WTC11 (cell line): ENCODE measurements at regions not wholly inside any gene's neighbourhood (a gene's known extent, or its start where the extent isn't known, plus 50 kb on each side); places are given as distances from the start of the nearest gene placed in this dataset.

Experiments used
- EMX1 ChIP-seq: fragments of 250-450 bp; sonication (Bioruptor Pico); IDR thresholded peaks from 2 replicates; pipeline ENCODE4 v1.8.0; 2021; ENCODE audit warnings: mild to moderate bottlenecking
- ETV6 ChIP-seq: sonication (generic); formaldehyde crosslinking; IDR thresholded peaks from 2 replicates; pipeline ENCODE4 v1.8.1; 2022; ENCODE audit warnings: mild to moderate bottlenecking, missing genetic modification reagents
- JUN ChIP-seq: sonication (generic); formaldehyde crosslinking; IDR thresholded peaks from 2 replicates; pipeline ENCODE4 v1.8.0; 2023; ENCODE audit warnings: mild to moderate bottlenecking, missing genetic modification reagents
- KAT7 ChIP-seq: sonication (generic); formaldehyde crosslinking; IDR thresholded peaks from 2 replicates; pipeline ENCODE4 v1.8.1; 2023; ENCODE audit warnings: missing genetic modification reagents, mild to moderate bottlenecking, borderline replicate concordance
- MYBL2 ChIP-seq: sonication (generic); formaldehyde crosslinking; IDR thresholded peaks from 2 replicates; pipeline ENCODE4 v1.8.1; 2023; ENCODE audit warnings: mild to moderate bottlenecking, moderate library complexity, missing genetic modification reagents
- NFE2L1 ChIP-seq: sonication (generic); formaldehyde crosslinking; IDR thresholded peaks from 2 replicates; pipeline ENCODE4 v1.8.1; 2023; ENCODE audit warnings: missing genetic modification reagents
- SMAD3 ChIP-seq: sonication (generic); formaldehyde crosslinking; IDR thresholded peaks from 2 replicates; pipeline ENCODE4 v1.8.0; 2022; ENCODE audit warnings: missing genetic modification reagents, mild to moderate bottlenecking, borderline replicate concordance
- TEAD4 ChIP-seq: sonication (generic); formaldehyde crosslinking; IDR thresholded peaks from 2 replicates; pipeline ENCODE4 v1.8.0; 2022; ENCODE audit warnings: mild to moderate bottlenecking, missing genetic modification reagents
- TF ChIP-seq, protein P1 (sequence below): fragments of 200-600 bp; IDR thresholded peaks from 2 replicates; pipeline ENCODE4 v1.8.0; 2022; ENCODE audit warnings: antibody characterized with exemption
- TF ChIP-seq, protein P2 (sequence below): sonication (generic); formaldehyde crosslinking; IDR thresholded peaks from 2 replicates; pipeline ENCODE4 v1.8.0; 2022; ENCODE audit warnings: mild to moderate bottlenecking, missing genetic modification reagents

DNA sequence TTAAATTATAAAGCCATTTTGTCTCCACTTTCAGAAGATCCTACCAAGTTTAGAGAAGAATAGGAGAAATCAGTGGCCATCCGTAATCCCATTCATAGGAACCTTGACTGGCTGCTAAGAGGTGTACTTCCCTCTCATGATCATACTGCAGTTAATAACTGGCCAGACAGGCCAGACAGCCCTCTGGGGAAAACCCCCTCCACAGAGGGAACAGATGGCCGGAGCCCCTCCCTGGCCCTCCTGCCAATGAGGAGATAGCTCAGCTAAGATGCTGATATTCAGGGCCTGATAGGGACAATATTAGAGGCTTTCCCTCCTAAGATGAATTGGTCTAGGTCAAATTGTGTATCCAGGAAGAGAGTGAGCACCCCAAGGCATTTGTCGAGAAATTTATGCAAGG is 200.0 kb upstream of the MAOA start:
- no peak for TF ChIP-seq TEAD4 (CRISPR knock-in tag)
- TF ChIP-seq MYBL2: no peak
- no peak for TF ChIP-seq EMX1
- TF ChIP-seq, protein P1, sequence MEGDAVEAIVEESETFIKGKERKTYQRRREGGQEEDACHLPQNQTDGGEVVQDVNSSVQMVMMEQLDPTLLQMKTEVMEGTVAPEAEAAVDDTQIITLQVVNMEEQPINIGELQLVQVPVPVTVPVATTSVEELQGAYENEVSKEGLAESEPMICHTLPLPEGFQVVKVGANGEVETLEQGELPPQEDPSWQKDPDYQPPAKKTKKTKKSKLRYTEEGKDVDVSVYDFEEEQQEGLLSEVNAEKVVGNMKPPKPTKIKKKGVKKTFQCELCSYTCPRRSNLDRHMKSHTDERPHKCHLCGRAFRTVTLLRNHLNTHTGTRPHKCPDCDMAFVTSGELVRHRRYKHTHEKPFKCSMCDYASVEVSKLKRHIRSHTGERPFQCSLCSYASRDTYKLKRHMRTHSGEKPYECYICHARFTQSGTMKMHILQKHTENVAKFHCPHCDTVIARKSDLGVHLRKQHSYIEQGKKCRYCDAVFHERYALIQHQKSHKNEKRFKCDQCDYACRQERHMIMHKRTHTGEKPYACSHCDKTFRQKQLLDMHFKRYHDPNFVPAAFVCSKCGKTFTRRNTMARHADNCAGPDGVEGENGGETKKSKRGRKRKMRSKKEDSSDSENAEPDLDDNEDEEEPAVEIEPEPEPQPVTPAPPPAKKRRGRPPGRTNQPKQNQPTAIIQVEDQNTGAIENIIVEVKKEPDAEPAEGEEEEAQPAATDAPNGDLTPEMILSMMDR: no peak
- TF ChIP-seq SMAD3 (CRISPR knock-in tag): no peak
- TF ChIP-seq ETV6 (CRISPR knock-in tag): no peak
- no peak for TF ChIP-seq JUN (CRISPR knock-in tag)
- TF ChIP-seq KAT7 (CRISPR knock-in tag): no peak
- no peak for TF ChIP-seq NFE2L1
- TF ChIP-seq, protein P2, sequence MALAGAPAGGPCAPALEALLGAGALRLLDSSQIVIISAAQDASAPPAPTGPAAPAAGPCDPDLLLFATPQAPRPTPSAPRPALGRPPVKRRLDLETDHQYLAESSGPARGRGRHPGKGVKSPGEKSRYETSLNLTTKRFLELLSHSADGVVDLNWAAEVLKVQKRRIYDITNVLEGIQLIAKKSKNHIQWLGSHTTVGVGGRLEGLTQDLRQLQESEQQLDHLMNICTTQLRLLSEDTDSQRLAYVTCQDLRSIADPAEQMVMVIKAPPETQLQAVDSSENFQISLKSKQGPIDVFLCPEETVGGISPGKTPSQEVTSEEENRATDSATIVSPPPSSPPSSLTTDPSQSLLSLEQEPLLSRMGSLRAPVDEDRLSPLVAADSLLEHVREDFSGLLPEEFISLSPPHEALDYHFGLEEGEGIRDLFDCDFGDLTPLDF (CRISPR knock-in tag): no peak
